ENCODE measurements at regions not wholly inside any gene's neighbourhood (a gene's known extent, or its start where the extent isn't known, plus 50 kb on each side); places are given as distances from the start of the nearest gene placed in this dataset.
A peak's percentile ranks its signal among the peaks of the same experiment; 100 is the strongest.
"Not testable (repeated sequence)": the region's sequence is repeated elsewhere in the genome, so short reads cannot be mapped to it uniquely, and the experiment has no call there.

DNA sequence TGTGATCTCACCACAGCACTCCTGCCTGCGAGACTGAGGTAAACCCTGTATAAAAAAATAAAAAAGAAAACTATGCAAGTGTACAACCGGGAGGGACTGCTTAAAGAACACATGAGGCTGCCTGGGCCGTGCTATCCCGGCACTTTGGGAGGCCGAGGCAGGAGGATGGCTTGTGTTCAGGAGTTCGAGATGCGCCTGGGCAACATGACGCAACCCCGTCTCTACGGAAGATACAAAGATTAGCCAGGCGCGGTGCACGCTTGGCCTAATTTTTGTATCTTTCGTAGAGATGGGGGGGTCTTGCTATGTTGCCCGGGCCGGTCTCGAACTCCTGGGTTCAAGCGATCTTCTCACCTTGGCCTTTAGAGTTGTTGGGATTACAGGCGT lies 75.2 kb upstream of the ERV3-1 start:
- ATAC-seq; intact Hi-C loops (cut with DNase I); DNase-seq: not testable (repeated sequence)

DNA sequence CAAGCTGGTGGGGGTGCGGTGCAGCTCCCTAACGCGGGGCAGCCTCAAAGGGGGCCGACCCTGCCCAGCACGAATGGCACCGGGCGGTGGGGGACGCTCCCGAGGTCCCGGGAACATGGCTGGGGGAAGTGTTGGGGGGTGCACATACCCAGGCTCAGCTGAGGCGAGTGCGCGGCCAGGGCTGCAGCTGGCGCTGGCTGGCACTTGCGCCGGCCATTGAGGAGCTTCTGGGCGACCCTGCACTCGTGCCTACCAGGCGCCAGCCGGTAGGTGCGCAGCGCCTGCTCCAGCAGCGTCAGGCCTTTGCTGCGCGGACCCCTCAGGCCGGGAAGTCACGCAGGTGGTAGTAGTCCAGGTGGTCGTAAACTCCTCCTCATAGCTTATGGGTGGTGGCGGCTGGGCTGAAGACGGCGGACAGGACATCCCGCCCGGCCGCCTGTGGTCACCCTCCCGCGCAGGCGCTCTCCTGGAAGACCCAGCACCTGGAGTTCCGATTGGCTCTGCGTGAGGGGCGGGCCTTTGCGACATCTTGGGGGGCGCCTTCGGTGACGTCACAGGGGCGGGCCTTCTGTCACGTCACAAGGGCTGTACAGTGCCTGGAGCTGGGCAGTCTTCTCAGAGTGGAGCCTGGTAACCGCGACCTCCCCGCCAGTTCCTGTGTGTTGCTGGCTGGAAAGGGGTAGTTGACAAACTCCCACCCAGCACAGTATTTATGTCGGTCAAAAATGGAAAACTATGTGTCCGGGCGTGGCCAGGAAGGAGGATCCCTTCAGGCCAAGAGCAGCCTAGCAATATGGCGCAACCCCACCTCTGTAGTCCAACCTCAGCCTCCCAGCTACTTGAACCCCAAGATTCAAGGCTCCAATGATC lies 74.5 kb upstream of the ERV3-1 start:
- DNase-seq (peak; percentile 97), ATAC-seq (peak; percentile 100)
- intact Hi-C loops (cut with DNase I): not testable (repeated sequence)

DNA sequence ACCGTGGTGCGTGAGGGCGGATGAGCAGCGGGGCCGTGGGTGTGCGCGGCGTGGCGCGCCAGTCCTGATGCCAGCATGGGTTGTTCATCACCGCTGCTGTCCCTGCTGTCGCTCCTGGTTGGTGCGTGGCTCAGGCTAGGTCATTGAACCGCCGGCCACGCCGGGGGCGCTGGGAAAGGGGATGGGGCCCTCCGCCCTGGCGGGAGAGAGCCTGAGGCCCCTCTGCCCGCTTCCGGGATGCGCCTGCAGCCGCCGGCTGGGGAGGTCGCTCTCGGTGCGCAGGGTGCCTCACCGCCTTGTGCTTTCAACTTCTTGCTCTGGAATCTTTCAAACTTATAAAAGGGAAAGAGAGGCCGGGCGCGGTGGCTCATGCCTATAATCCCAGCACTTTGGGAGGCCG lies 68.5 kb upstream of the ERV3-1 start:
- intact Hi-C loops (cut with DNase I); DNase-seq: not testable (repeated sequence)
- peak in 1 of 2 donors; percentile 33 for ATAC-seq

DNA sequence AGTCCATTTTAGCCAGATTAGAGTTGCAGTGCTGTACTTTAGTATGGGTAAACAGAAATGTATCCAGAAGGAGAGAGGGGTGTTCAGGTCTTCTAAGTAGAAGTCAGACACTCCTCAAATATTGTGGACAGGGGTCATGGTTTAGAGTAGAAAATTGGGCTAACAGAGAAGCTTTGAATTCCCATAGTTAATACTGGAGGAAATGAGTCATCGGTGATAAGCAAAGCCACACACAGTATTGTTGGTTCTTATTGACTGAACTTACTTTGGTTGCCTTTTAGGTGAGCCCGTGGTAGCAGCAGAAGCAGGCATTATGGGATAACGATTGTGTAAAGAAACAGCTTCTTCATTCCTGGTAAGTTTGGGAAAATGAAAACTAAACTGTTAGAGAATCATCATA lies 66.7 kb upstream of the ERV3-1 start:
- ATAC-seq: peak in 1 of 2 donors; percentile 12
- intact Hi-C loops (cut with DNase I); DNase-seq: not testable (repeated sequence)

DNA sequence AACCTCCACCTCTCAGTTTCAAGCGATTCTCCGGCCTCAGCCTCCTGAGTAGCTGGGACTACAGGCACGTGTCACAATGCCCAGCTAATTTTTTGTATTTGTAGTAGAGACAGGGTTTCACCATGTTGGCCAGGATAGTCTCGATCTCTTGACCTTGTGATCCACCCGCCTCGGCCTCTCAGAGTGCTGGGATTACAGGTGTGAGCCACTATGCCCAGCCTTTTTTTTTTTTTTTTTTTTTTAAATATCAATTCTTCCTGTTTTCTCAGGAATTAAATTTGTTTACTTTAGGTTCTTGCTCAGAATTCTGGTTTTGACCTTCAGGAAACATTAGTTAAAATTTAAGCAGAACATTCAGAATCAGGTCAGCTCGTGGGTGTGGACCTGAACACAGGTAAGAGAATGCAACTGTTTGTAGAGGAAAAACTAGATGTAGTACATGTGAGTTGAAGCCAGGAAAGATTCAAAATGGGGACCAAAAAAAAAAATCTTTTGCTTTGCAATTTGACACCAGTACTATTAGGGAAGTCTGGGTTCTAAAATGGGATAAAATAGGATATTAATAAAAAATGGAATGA lies 65.5 kb upstream of the ERV3-1 start:
- ATAC-seq; intact Hi-C loops (cut with DNase I); DNase-seq: not testable (repeated sequence)

DNA sequence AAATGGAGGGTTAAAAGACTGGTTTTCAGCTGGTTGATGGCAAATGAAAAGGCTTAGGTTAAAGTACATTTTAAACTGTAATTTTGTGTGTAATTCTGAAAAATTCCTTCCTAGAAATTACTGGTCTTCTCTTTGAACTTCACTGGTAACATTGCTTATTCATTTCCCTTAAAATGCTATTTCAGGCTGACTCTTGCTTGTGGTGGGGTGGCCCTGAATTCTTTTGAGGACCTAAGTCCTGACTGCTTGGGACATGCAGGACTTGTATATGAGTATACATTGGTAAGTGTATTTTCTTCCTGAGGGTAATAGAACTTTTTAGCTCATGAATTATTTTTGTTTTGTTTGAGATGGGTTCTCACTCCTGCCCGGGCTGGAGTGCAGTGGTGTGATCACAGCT lies 63.0 kb upstream of the ERV3-1 start:
- ATAC-seq; intact Hi-C loops (cut with DNase I): not testable (repeated sequence)

DNA sequence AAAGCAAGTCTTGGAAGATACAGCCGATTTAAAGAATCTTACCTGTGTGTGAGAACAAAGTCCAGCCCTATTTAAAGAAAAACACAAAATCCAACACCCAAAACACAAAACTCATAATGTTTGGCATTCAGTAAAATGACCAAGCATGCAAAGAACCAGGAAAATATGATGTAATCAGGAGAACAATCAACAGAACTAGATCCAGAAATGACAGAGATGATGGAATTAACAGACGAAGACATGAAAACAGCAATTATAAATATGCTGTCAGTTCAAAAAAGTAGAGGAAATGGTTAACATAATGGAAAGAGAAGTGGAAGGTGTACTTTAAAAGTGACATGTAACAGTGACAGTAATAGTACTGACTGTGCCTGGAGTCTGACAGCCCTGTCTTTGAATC lies 56.1 kb upstream of the ERV3-1 start:
- DNase-seq; ATAC-seq; intact Hi-C loops (cut with DNase I): not testable (repeated sequence)

More for the DNA sequence above, 63.0 kb upstream of the ERV3-1 start:
- DNase-seq: not testable (repeated sequence)

DNA sequence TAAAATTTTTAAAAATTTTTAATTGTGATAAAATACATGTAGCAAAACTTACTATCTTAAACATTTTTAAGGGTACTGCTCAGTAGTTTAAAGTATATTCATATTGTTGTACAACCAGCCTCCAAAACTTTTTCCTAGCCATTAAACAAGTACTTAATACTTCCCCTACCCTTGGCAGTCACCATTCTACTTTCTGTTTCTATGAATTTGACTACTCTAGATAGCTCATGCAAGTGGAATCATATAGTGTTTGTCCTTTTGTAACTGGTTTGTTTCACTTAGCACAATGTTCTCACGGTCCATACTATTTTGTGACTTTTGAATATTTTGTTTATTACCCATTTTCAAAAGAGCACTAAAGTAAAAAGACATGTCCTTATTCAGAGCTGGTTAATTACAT lies 52.8 kb upstream of the ERV3-1 start:
- intact Hi-C loops (cut with DNase I); ATAC-seq; DNase-seq: not testable (repeated sequence)

All from left cardiac atrium (tissue), 4 donors.